Heart right ventricle (tissue), 16 donors: ENCODE measurements at regions not wholly inside any gene's neighbourhood (a gene's known extent, or its start where the extent isn't known, plus 50 kb on each side); places are given as distances from the start of the nearest gene placed in this dataset.
"Not testable (repeated sequence)": the region's sequence is repeated elsewhere in the genome, so short reads cannot be mapped to it uniquely, and the experiment has no call there.

Experiments used
- ATAC-seq, 8 donors: fragments of 200-7000 bp; cut with Tn5 transposase; one replicate each; pipeline ENCODE4 v1.9.1; 2020; ENCODE audit warnings: mild to moderate bottlenecking in 8 of 8, moderate library complexity in 8 of 8, moderate number of reproducible peaks in 1 of 8
- DNase-seq, 2 donors: peaks; one replicate each; pipeline ENCODE4 v3.0.0-alpha.2; 2020
- H3K27ac ChIP-seq, 10 donors: fragments of 200-600 bp; sonication (generic) in 2 of 10; one replicate each; pipeline versions ENCODE4 v1.5.0 to v1.8.0; 2020 to 2022; ENCODE audit warnings: mild to moderate bottlenecking in 3 of 10
- H3K27me3 ChIP-seq, 7 donors: fragments of 200-600 bp; one replicate each; pipeline ENCODE4 v1.8.0; 2021 to 2022; ENCODE audit warnings: mild to moderate bottlenecking in 2 of 7
- H3K36me3 ChIP-seq, 9 donors: fragments of 200-600 bp; sonication (generic) in 1 of 9; one replicate each; pipeline versions ENCODE4 v1.5.0 to v1.8.0; 2020 to 2022; ENCODE audit warnings: mild to moderate bottlenecking in 2 of 9
- H3K4me1 ChIP-seq, 9 donors: fragments of 200-600 bp; sonication (generic) in 1 of 9; one replicate each; pipeline versions ENCODE4 v1.5.0 to v1.8.0; 2020 to 2022; ENCODE audit warnings: mild to moderate bottlenecking in 4 of 9
- H3K4me3 ChIP-seq, 10 donors: fragments of 200-600 bp; sonication (generic) in 2 of 10; one replicate each; pipeline versions ENCODE4 v1.5.0 to v1.8.0; 2020 to 2022; ENCODE audit warnings: mild to moderate bottlenecking in 7 of 10, moderate library complexity in 2 of 10
- H3K9me3 ChIP-seq, 11 donors: fragments of 200-600 bp in 10 of 11; sonication (generic) in 2 of 11; one replicate each; pipeline versions ENCODE4 v1.5.0 to v1.8.0; 2013 to 2022; ENCODE audit warnings: mild to moderate bottlenecking in 2 of 11, control low read depth in 1 of 11, moderate library complexity in 1 of 11
- WGBS, 2 donors: extraction: QIAGEN DNeasy Blood & Tissue Kit; methylation state at CpG; one replicate each; pipeline ENCODE4 v1.1.7; 2013; ENCODE audit warnings: inconsistent platforms in 1 of 2; 5-methylcytosine and 5-hydroxymethylcytosine counted together
- intact Hi-C, 10 donors: fragments of 100-400 bp; cut with DNase I; formaldehyde crosslinking; loops; one replicate each; pipeline versions ENCODE4 v1.11.1 to v1.14.2; 2022
- TF ChIP-seq, protein P1 (sequence below), 9 donors: fragments of 200-600 bp; sonication (generic) in 2 of 9; IDR thresholded peaks; one replicate each; pipeline versions ENCODE4 v1.5.0 to v1.8.0; 2021 to 2022; ENCODE audit warnings: antibody characterized with exemption in 9 of 9, mild to moderate bottlenecking in 5 of 9, moderate library complexity in 1 of 9
- donor health status: Arrhythmogenic right ventricular cardiomyopathy.
- donor health status: ischemic (EF 13 %, LVEDD 7.1; RV severe dilation, severe dysfunction).
- donor health status: healthy with polysubstance abuse.
- donor health status: DM: no; HTN: yes; CAD: no.
- donor health status: DM: no; HTN: no; CAD: no.
- donor health status: ischemic (EF 25% LVEDD 6.9; RV normal size, moderate dysfunction).
- donor health status: ischemic (EF 25% LVEDD 5.7; RV mildly dilated, moderate dysfunction).
- donor health status: healthy.
- donor health status: DM: yes; HTN: yes; CAD: no.
- donor health status: Ischemic cardiomyopathy.
- donor health status: ischemic (EF 35%, LVEDD 5.7; RV mildly dilated, moderate dysfunction).
- donor health status: nonischemic (EF 11% LVEDD 7.7; RV severe dilation, severe dysfunction).
- donor health status: DM: yes; HTN: yes; CAD: no.
- donor health status: PGD.
- donor health status: ischemic (EF 29% LVEDD 5.4; RV normal size, mild dysfunction).
- donor health status: nonischemic (EF 23%, LVEDD 6.1; RV moderate dilation, normal function).

DNA sequence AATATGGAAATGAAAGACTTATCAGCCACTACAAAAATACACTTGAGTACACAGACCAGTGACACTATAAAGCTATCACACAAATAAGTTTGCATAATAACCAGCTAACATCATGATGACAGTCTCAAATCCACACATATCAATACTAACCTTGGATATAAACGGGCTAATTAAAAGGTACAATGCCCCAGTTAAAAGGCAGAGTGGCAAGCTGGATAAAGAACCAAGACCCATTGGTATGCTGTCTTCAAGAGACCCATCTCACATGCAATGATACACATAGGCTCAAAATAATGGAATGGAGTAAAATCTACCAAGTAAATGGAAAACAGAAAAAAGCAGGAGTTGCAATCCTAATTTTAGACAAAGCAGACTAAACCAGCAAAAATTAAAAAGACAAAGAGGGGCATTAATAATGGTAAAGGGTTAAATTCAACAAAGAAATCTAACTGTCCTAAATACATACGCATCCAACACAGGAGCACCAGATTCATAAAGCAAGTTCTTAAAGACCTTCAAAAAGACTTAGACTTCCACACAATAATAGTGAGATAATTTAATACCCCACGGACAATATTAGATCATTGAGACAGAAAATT, 163.3 kb downstream of the CD24 start:
- no peaks in the 10 kb centered on the region for H3K36me3 ChIP-seq
- H3K4me3 ChIP-seq: no peak overlapping the region
- no peaks in the 10 kb centered on the region for H3K27me3 ChIP-seq
- no peak for DNase-seq
- H3K27ac ChIP-seq: no peak overlapping the region
- H3K4me1 ChIP-seq: no peaks in the 10 kb centered on the region
- peaks cover 0 to 73% (median 50%) of the 10 kb centered on the region in 11 donors for H3K9me3 ChIP-seq
- intact Hi-C loops: no loop called here
- ATAC-seq: no peak
- TF ChIP-seq, protein P1, sequence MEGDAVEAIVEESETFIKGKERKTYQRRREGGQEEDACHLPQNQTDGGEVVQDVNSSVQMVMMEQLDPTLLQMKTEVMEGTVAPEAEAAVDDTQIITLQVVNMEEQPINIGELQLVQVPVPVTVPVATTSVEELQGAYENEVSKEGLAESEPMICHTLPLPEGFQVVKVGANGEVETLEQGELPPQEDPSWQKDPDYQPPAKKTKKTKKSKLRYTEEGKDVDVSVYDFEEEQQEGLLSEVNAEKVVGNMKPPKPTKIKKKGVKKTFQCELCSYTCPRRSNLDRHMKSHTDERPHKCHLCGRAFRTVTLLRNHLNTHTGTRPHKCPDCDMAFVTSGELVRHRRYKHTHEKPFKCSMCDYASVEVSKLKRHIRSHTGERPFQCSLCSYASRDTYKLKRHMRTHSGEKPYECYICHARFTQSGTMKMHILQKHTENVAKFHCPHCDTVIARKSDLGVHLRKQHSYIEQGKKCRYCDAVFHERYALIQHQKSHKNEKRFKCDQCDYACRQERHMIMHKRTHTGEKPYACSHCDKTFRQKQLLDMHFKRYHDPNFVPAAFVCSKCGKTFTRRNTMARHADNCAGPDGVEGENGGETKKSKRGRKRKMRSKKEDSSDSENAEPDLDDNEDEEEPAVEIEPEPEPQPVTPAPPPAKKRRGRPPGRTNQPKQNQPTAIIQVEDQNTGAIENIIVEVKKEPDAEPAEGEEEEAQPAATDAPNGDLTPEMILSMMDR (IDR thresholded peaks at IDR 0.05): no peak
- 80 to 83% methylated on average over 3 of the region's 3 CpGs for WGBS, 2 donors

- Histone ChIP-seq H3K27me3 (no peaks in the 10 kb centered on the region), H3K27ac (no peak overlapping the region), H3K9me3 (peaks cover 0 to 66% (median 50%) of the 10 kb centered on the region in 11 donors), H3K4me1 (no peaks in the 10 kb centered on the region), H3K36me3 (no peaks in the 10 kb centered on the region), H3K4me3 (no peak overlapping the region)
- TF ChIP-seq, protein P1 (IDR thresholded peaks at IDR 0.05): no peak
- ATAC-seq (no peak), DNase-seq (no peak)
- intact Hi-C loops: no loop called here
Observed at GRCh38 chr6:106808758-106809157, 165.8 kb downstream of the CD24 start.

DNA sequence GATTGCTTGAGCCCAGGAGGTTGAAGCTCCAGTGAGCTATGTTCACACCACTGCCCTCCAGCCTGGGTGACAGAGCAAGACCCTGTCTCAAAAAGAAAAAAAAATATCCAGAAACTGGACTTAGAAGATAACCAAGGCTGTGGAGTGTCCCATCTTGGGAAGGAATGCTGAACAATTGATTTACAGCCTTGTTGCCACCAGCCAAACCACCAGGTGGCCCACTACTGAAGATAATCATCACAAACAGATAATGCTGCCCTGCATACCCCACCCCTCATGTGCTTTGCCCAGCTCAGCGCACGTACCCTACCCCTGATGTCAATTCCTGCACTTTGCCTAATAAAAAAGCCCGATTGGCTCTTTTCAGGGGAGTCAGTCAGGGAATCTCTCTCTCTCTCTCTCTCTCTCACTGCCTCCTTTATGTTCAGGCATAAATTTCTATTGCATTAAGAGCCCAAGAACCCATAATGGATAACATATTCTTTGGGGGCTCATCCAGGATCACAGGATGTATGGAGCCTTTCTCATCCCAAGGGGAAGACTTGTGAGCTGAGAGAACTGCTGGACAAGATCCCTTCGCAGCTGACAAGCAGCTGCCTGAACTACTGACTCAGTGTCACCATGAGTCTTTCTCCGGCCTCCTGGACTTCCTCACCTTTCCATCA, 166.4 kb downstream of the CD24 start:
- WGBS, 2 donors: 90 to 93% methylated on average over 5 of the region's 5 CpGs
- Histone ChIP-seq H3K4me1 (no peaks in the 10 kb centered on the region), H3K4me3 (no peak overlapping the region), H3K27me3 (peaks cover 0 to 2% (median 0%) of the 10 kb centered on the region in 7 donors), H3K9me3 (peaks cover 0 to 64% (median 43%) of the 10 kb centered on the region in 11 donors), H3K36me3 (no peaks in the 10 kb centered on the region), H3K27ac (no peak overlapping the region)
- intact Hi-C loops: no loop called here
- TF ChIP-seq, protein P1 (IDR thresholded peaks at IDR 0.05): no peak
- no peak for DNase-seq
- ATAC-seq: no peak

DNA sequence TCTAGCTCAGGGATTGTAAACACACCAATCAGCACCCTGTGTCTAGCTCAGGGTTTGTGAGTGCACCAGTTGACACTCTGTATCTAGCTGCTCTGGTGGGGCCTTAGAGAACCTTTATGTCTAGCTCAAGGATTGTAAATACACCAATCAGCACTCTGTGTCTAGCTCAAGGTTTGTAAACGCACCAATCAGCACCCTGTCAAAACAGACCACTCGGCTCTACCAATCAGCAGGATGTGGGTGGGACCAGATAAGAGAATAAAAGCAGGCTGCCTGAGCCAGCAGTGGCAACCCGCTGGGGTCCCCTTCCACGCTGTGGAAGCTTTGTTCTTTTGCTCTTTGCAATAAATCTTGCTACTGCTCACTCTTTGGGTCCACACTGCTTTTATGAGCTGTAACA, 168.3 kb downstream of the CD24 start:
- intact Hi-C loops, ATAC-seq, H3K4me3 ChIP-seq, H3K36me3 ChIP-seq, H3K4me1 ChIP-seq, DNase-seq, H3K27ac ChIP-seq: not testable (repeated sequence)
- WGBS, 2 donors: 74 to 88% methylated on average over 4 of the region's 4 CpGs
- Histone ChIP-seq H3K9me3 (peaks cover 0 to 46% (median 28%) of the 10 kb centered on the region in 11 donors), H3K27me3 (peaks cover 0 to 13% (median 0%) of the 10 kb centered on the region in 7 donors)

- no peak for ATAC-seq
- WGBS, 2 donors: 87 to 90% methylated on average over 27 of the region's 27 CpGs
- TF ChIP-seq, protein P1 (IDR thresholded peaks at IDR 0.05): no peak
- Histone ChIP-seq H3K36me3 (no peaks in the 10 kb centered on the region), H3K4me1 (no peaks in the 10 kb centered on the region), H3K27ac (no peak overlapping the region), H3K4me3 (no peak overlapping the region), H3K27me3 (peaks cover 0 to 15% (median 0%) of the 10 kb centered on the region in 7 donors), H3K9me3 (peaks cover 0 to 41% (median 24%) of the 10 kb centered on the region in 11 donors)
- intact Hi-C loops: no loop called here
- DNase-seq: no peak
Observed at GRCh38 chr6:106805771-106806170, 168.8 kb downstream of the CD24 start.
